ENCODE measurements at regions not wholly inside any gene's neighbourhood (a gene's known extent, or its start where the extent isn't known, plus 50 kb on each side); places are given as distances from the start of the nearest gene placed in this dataset.

- no peak for DNase-seq (ENCODE audit: low spot score in 2 of 2)
- TF ChIP-seq POLR2AphosphoS5 (IDR thresholded peaks at IDR 0.05) (no peak), CTCF (IDR thresholded peaks at IDR 0.05) (no peak), POLR2A (IDR thresholded peaks at IDR 0.05) (no peak), EP300 (IDR thresholded peaks at IDR 0.05) (no peak)
- Histone ChIP-seq H3K27ac (no peak overlapping the region), H3K27me3 (no peaks in the 10 kb centered on the region), H3K4me3 (no peak overlapping the region), H3K9me3 (no peaks in the 10 kb centered on the region), H3K36me3 (no peaks in the 10 kb centered on the region), H3K4me1 (peaks cover 3% of the 10 kb centered on the region)
- 88% methylated on average over 6 of the region's 7 CpGs for WGBS
Observed at GRCh38 chr15:31161951-31162350, 60.4 kb upstream of the TRPM1 start.

DNA sequence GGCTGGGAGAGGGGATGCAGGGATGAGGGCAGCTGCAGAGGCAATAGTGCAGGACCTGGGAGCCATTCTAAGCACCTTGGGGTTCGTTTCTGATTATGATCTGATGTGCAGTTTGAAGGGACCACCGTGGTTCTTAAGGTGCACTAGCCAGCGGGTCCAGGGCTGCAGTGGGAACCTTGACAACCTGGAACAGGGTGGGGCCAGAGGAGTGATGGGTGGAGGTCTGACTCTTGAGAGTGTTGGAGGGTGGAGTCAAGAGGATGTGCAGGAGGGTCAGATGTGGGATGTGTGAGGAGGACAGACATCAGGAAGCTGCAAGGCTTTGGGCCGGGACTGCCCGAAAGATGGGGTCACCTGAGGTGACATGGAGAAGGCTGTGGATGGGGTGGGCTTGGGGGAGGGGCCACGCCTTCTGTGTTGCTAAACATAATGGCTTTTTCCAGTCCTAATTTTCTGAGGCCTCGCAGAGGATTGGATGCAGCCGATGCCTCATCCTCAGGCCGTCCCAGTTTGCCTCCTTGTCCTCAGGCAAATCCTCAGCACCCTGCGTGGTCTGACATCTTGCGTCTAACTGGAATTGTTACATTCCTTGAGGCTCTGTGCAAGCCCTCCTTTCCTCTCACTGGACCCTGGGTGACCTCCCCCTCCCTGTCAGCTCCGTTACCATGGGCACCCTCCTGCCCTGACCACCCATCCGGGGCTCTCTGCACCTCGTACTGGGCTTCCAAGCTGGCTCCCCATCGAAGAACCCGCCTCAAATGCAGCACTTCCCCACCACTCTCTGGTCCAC is 61.4 kb upstream of the TRPM1 start:
- no peak for DNase-seq (ENCODE audit: low spot score in 2 of 2)
- Histone ChIP-seq H3K27me3 (no peaks in the 10 kb centered on the region), H3K4me3 (no peak overlapping the region), H3K36me3 (no peaks in the 10 kb centered on the region), H3K4me1 (peaks cover 3% of the 10 kb centered on the region), H3K27ac (no peak overlapping the region), H3K9me3 (no peaks in the 10 kb centered on the region)
- WGBS = 80% methylated on average over 16 of the region's 16 CpGs
- no peak for TF ChIP-seq CTCF (IDR thresholded peaks at IDR 0.05)
- no peak for TF ChIP-seq POLR2AphosphoS5 (IDR thresholded peaks at IDR 0.05)
- no peak for TF ChIP-seq EP300 (IDR thresholded peaks at IDR 0.05)
- TF ChIP-seq POLR2A (IDR thresholded peaks at IDR 0.05) = no peak

DNA sequence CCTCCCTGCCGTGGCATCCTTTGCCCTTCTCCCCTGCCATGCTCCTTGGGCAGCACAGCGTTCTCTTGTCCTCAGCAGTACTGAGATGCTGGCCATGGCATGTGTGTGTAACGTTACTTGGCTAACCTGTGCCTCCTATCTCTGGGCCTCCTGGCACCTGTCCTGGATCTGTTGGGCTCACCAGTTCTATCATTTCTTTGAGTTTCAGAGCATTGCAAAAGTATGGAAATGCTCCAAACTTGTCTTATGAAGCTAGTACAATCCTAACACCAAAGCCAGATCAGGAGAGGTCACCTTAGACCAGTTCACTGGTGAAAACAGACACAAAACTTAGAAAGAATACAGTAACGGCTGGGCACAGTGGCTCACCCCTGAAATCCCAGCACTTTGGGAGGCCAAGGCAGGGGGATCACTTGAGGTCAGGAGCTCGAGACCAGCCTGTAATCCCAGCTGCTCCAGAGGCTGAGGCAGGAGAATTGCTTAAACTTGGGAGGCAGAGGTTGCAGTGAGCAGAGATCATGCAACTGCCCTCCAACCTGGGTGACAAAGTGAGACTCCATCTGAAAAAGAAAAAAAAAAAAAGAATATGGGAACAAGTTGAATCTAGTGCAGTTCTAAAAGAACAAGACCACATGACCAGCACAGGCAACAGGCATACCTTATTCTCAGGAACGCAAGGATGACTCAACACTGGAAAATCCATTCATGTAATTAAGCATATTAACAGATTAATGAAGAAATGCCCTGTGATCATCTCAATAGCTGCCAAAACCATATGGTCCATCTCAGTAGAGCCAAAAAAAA is 62.4 kb upstream of the TRPM1 start:
- no peaks in the 10 kb centered on the region for H3K27me3 ChIP-seq
- H3K9me3 ChIP-seq = no peaks in the 10 kb centered on the region
- TF ChIP-seq EP300 (IDR thresholded peaks at IDR 0.05) (no peak), POLR2A (IDR thresholded peaks at IDR 0.05) (no peak), CTCF (IDR thresholded peaks at IDR 0.05) (no peak), POLR2AphosphoS5 (IDR thresholded peaks at IDR 0.05) (no peak)
- no peak for DNase-seq (ENCODE audit: low spot score in 2 of 2)
- 52% methylated on average over 6 of the region's 6 CpGs for WGBS
- H3K4me3 ChIP-seq = no peak overlapping the region
- H3K36me3 ChIP-seq = no peaks in the 10 kb centered on the region
- H3K4me1 ChIP-seq = peaks cover 3% of the 10 kb centered on the region
- H3K27ac ChIP-seq = no peak overlapping the region

GRCh38 chr15:31164573-31164912 is 63.0 kb upstream of the TRPM1 start:
- Histone ChIP-seq H3K27me3 (no peaks in the 10 kb centered on the region), H3K36me3 (no peaks in the 10 kb centered on the region), H3K27ac (no peak overlapping the region), H3K4me3 (no peak overlapping the region), H3K4me1 (no peaks in the 10 kb centered on the region), H3K9me3 (no peaks in the 10 kb centered on the region)
- WGBS = 94% methylated on average over 1 of the region's 1 CpG
- TF ChIP-seq POLR2AphosphoS5 (IDR thresholded peaks at IDR 0.05) (no peak), CTCF (IDR thresholded peaks at IDR 0.05) (no peak), POLR2A (IDR thresholded peaks at IDR 0.05) (no peak), EP300 (IDR thresholded peaks at IDR 0.05) (no peak)
- DNase-seq (ENCODE audit: low spot score in 2 of 2) = no peak

GRCh38 chr15:31169558-31169957 is 68.0 kb upstream of the TRPM1 start:
- H3K4me1 ChIP-seq = no peaks in the 10 kb centered on the region
- no peaks in the 10 kb centered on the region for H3K36me3 ChIP-seq
- TF ChIP-seq POLR2A (IDR thresholded peaks at IDR 0.05) (no peak), EP300 (IDR thresholded peaks at IDR 0.05) (no peak), POLR2AphosphoS5 (IDR thresholded peaks at IDR 0.05) (no peak), CTCF (IDR thresholded peaks at IDR 0.05) (no peak)
- H3K27ac ChIP-seq = no peak overlapping the region
- no peak overlapping the region for H3K4me3 ChIP-seq
- no peak for DNase-seq (ENCODE audit: low spot score in 2 of 2)
- no peaks in the 10 kb centered on the region for H3K27me3 ChIP-seq
- WGBS = 94% methylated on average over 7 of the region's 7 CpGs
- no peaks in the 10 kb centered on the region for H3K9me3 ChIP-seq

Data from suprapubic skin (tissue), 4 donors.